HG03095 (cell line): ENCODE measurements at regions not wholly inside any gene's neighbourhood (a gene's known extent, or its start where the extent isn't known, plus 50 kb on each side); places are given as distances from the start of the nearest gene placed in this dataset.
"Not testable (repeated sequence)": the region's sequence is repeated elsewhere in the genome, so short reads cannot be mapped to it uniquely, and the experiment has no call there.

Experiments
- ATAC-seq: cut with Tn5 transposase; IDR thresholded peaks from one replicate; pipeline ENCODE4 v1.9.1; 2021; ENCODE audit warnings: moderate library complexity; ENCODE audit not compliant: unreplicated experiment

DNA sequence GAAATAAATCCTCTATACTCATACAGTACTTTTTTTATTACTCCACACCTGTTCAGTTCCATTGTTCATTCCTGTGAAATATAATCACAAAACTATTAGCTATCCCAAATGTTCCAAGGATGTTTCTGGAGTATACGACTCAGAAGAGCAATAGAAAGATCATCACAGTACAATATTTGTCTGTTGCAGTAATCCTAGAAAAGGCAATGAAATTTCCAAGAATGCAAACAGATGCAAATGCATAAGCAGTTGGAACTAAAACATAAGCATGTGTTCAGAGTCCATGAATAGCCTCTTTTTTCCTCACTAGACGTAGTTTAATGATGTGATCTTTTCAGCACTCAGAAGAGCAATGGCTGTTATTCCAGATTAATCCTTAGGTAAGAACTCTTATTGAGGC lies 55.2 kb downstream of the RTL3 start:
- no peak for ATAC-seq

DNA sequence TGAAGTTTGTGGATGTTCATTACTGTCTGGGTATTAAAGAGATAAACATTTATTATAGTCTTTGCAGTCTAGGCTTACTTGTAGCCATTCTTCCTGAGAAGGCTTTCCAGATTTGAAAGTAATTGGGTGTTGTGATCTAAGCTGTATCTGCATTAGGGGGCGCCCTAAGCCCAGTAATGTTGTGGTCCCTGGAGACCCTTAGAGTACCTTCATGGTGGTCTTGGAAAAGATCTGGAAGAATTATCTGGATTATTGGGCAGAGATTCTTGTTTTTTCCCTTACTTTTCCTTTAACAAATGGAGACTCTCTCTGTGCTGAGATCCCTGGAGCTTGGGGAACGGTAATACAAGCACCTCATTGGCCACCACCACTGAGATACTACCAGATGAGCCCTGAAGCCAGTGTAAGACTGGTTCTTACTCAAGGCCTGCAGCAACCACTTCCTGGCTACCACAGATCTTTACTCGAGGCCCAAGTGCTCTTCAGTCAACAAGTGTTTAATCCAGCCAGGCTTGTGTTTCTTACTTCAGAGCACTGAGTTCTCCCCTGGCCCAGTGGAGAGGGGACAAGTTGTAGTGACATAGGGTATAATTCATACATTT lies 63.1 kb downstream of the RTL3 start:
- no peak for ATAC-seq

DNA sequence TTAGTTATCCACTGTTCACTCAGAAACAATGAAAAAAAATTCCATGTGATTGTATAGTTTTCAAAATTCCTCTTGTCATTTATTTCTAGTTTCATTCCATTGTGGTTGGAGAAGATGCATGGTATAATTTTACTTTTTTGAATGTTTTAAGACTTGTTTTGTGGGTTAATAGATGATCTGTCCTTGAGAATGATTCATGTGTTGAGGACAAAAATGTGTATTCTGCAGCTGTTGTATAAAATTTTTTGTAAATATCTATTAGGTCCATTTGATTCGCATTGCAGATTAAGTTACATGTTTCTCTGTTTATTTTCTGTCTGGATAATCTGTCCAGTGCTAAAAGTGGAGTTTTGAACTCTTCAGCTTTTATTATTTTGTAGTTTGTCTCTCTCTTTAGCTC lies 65.4 kb downstream of the RTL3 start:
- no peak for ATAC-seq

DNA sequence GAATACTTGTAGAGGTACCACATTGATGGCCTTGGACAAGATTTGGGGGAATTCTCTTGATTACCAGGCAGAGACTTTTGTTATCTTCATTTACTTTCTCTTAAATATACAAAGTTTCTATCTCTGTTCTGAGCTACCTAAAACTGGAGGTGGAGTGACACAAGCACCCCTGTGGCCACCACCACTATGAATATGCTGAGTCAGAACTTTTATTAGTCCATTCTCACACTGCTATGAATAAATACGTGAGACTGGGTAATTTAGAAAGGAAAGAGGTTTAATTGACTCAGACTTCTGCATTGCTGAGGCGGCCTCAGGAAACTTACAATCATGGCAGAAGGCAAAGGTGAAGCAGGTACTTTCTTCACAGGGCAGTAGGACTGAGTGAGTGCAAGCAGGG lies 67.1 kb downstream of the RTL3 start:
- no peak for ATAC-seq

DNA sequence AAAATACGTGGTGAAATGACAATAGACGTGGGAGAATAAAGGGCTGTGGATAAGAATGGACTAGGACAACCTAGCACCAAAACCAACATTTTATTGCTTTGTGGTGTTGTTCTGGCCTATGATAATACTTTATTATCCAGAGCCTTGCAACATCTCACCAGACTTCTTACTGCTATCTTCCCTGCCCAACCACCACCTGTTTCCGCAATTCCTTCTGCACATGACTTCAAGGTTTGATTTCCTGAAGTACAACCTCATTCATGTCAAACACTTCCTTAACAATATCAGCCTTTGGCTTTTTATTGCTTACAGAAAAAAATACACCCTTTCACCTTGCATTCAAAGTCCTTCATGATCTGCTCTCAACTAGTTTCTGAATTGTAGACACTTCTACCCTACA lies 84.8 kb downstream of the RTL3 start:
- no peak for ATAC-seq

DNA sequence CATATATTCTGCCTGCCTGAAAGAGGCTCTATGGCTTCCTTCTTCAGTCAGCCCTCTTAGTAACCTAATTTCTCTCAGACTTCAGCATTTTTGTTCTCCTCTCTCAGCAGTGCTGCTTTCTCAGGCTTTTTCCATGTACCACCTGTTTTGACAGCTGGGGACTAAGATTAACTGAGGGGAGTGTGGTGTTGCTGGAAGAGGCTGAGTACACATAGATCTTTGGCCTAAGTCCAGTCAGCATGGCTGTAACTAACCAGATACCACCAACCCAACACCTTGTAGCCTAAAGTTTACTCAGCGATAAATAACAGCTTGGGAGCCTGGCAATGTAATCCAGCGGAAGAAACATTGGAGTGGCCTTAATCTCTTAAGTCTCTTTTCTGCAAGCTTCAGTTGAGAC lies 85.5 kb downstream of the RTL3 start:
- no peak for ATAC-seq

DNA sequence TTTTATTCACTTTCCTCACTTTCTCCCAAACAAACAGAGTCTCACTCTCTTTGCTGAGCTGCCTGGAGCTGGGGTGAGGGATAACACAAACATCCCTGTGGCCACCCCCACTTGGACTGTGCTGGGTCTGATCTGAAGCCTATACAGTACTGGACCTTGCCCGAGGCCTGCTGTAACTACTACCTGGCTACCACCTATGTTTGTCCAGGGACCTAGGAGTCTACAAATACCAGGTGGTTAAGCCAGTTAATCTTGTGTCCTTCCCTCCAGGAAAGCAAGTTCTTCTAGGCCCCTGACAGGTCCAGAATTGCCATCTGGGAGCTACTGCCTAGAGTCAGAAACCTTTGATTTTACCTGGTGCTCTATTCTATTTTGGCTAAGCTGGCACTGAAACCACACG lies 87.3 kb downstream of the RTL3 start:
- ATAC-seq = no peak

DNA sequence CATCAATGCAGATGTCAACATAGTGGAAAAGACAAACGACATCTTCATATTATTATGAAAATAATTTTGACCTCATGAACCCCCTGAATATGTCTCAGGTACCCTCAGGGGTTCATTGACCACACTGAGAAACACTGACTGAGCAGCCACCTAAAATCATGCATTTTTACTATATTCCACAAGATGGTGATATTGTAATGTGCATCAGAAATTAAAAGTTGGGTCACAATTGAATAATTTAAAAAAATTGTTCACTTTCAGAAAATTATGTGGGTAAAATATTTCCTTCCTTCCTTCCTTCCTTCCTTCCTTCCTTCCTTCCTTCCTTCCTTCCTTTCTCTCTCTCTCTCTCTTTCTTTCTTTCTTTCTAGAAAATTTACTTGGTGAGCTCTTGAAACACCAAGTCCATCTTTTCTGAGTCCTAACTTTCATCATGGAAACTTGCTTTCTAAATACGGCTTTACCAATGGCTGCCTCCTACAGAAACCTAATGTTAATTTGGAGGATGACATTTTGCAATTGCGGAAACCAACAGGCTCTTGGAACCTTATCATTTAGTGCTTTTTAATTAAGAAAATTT lies 103.6 kb downstream of the RTL3 start:
- no peak for ATAC-seq

DNA sequence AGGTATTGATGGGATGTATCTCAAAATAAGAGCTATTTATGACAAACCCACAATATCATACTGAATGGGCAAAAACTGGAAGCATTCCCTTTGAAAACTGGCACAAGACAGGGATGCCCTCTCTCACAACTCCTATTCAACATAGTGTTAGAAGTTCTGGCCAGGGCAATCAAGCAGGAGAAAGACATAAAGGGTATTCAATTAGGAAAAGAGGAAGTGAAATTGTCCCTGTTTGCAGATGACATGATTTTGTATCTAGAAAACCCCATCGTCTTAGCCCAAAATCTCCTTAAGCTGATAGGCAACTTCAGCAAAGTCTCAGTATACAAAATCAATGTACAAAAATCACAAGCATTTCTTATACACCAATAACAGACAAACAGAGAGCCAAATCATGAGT lies 106.5 kb downstream of the RTL3 start:
- not testable (repeated sequence) for ATAC-seq

DNA sequence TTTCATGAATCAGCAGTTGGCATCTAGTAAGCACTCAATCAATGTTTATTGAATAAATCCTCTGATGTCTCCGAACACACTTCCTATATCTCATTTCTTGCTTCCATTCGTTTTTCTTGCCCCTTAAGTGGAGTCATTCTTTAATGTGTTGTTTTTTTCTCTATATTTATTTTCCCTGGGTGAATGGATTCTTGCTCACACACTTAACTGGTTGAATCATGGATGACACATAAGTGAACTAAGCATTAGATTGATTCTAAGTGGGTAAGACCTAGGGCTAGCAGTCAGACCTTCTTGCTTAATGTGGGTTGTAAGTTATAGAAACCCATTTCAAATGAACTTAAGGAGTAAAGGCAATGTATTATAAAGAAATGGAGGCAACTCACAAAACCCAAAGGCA lies 111.1 kb downstream of the RTL3 start:
- no peak for ATAC-seq

DNA sequence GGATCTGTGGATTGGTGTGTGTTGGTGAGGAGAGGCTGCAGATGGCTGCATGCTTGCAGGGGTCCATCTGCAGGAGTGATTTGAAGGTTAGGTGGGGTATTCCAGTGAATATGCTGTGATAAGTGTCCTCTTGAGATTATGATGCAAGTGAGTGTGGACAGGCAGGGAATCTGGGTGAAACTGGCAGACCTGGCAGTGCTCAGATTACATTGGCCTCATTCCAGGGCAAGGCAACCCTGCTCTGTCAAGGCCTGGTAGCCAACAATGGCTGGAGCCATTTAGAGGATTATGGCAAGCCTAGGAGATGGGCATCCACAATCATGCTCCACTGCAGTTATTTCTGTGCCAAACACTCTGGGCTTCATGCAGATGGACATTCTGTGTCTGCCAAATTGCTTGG lies 113.9 kb downstream of the RTL3 start:
- no peak for ATAC-seq

DNA sequence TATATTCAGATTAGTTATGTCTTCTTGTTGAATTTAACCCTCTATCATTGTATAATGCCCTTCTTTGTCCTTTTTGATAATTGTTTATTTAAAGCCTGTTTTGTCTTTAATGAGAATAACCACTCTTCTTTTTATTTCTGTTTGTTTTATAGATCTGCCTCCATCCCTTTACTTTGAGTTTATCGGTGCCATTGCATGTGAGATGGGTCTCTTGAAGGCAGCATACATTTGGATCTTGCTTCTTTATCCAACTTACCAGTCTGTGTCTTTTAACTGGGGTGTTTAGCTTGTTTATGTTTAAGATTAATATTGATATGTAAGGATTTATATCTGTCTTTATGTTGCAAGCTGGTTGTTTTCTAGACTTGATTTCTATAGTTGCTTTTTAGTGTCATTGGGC lies 115.8 kb downstream of the RTL3 start:
- ATAC-seq = no peak

DNA sequence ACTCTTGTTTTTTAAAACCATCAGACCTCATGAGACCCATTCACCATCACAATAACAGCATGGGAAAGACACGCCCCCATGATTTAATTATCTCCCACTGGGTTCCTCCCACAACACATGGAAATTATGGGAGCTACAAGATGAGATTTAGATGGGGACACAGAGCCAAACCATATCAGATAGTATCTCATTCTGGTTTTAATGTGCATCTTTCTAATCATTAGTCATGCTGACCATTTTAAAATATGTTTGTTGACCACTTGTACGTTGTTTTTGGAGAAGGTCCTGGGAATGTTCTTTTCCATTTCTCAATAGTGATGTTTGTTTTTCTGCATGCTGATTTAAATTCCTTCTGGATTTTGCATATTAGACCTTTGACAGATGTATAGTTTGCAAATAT lies 119.0 kb downstream of the RTL3 start:
- ATAC-seq = no peak

DNA sequence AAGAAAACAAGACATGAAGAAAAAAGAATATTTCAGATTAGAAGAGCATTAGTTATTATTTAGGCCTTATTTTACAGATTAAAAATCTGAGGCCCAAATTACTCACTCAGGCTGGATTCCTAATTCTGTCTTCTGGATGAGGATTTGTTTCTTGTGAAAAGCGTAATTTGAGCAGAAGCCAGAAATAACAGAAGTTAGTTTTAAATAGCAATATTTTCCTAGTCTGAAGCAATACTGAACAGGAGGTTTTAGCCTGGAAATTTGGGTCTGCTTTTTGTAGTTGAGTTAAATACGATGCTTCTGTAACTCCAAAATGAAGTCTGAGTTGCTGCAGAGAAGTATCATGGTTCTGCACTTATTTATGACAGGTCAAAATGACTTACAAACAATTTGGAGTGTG lies 124.9 kb downstream of the RTL3 start:
- ATAC-seq = no peak

DNA sequence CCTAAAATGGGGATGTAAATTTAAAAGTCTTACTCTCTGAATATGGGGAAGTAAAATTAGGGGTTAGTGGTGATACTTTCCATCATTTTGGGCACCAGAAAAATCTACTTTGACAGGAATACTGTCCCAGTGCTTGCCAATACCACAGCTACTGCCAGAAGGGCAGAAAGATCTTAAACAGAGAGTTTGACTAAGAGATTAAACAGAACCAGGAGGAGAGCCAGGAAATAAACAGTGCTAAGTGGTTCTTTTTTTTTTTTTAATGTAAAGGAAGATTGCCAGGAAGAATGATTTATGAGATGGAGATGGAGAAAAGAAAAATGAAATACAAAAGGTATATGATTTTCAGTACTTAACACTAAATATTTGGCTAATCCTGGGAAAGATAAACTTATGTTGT lies 126.8 kb downstream of the RTL3 start:
- no peak for ATAC-seq

DNA sequence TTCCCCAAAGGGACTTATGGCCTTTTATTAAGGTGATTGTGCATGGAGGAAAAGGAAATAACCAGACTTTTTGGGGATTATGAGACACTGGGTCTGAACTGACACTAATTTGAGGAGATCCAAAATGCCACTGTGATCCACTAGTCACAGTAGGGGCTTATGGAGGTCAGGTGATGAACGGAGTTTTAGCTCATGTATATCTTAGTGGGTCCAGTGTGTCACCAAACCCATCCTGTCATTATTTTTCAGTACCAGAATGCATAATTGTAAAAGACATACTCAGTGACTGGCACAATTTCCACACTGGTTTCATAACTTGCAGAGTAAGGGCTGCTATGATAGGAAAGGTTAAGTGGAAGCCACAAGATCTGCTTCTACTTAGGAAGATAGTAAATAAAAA lies 131.3 kb downstream of the RTL3 start:
- no peak for ATAC-seq

DNA sequence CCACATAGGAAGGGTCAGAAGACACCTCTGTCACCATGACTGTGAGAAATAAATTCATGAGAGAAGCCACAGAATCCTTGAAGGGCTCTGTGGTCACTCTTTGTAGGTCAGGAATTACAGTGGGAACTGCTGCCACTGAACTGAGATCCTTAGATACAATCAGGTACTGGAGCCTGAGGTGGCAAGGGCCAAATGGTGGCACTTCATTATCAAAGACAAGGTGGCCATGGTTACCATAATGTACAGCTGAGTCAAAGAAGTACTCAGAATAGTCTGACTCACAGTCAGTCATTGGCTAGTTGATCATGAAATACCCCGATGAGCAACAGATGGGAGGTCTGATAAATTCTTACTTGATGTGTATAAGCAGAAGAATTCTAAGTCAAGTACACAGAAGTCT lies 131.9 kb downstream of the RTL3 start:
- no peak for ATAC-seq

DNA sequence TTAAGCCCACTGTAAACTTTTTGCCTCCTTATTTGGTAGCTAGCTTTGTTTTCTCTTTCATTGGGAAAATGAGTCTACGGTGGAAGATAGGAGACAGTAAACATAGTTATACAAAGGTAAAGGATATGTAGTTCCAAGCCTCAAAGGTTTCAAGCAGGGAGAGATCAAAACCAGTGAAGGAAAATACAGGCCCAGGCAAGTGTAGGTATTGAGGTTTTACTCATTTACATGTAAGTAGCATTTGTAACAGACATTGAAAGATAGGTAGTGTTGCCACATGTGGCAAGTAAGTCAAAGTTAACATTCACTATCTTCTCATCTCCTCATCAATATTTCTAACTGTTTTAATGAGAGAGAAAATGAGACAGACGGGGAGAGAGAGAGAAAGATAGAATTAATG lies 136.5 kb downstream of the RTL3 start:
- no peak for ATAC-seq

DNA sequence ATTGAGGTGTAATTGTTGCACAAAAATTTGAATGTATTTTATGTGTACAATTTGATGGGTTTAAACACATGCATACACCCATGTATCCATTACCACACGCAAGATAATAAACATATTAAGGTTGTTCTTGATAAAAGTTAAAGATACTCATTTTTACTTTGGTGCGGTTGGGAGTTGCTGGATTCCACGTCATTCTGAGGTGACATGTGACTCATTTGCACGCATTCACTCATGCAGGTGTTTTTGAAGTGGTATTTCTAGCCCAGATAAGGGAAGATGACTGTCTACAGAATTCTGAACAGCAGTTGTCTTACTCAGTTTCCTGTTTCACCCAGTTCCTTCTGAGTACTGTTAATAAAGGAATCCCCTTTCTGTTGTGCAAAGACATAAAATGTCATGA lies 142.0 kb downstream of the RTL3 start:
- peak; percentile 89 for ATAC-seq

DNA sequence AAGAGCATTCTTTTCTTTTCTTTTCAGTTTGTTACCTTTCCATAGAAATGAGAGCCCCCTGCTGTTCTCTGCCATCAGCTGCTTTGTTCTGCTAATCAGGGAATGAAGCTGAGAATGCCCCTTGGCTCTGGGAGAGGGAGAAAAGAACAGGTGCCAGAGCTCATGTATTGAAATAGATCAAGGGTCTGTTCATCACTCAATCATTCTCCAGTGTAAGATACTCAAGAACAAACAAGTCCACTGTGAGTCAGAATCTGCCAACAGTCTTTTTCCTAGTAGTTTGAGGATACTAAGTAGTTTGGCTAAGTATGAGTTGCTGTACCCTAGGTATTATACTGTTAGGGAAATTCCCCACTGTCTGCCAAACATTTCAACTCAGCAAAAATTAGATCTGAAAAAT lies 144.3 kb downstream of the RTL3 start:
- ATAC-seq = no peak

DNA sequence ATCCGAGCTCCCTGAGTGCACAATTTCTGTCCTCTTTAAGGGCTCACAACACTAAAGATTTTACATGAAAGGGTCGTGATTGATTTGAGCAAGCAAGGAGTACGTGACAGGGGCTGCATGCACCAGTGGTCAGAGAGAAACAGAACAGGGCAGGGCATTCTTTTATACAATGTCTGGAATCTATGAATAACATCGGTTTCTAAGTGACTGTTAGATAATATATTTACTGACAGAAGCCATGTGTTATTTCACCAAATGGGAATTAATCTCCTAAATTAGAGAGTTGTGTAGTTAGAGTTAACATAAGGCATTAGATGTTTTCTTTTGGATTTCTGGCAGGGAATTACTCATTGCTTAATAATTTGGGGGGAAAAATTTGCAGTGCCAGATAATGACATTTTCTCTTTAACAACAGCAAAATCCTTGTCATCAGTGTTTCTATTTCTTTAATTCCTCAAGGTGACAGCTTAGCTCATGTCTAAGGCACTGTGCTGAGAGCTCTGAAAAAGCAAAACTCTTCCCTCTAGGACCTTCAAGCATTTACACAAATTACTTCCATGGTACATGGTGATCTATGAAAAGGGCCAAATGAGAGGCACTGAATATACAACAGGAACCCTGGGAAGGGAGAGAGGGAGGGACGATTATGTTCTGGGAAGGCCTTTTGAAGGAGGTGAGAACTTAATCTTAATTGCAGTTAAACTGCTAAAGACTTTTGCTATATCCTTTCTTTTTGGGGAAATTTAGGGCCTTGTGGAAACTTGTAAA lies 145.0 kb downstream of the RTL3 start:
- ATAC-seq = no peak

DNA sequence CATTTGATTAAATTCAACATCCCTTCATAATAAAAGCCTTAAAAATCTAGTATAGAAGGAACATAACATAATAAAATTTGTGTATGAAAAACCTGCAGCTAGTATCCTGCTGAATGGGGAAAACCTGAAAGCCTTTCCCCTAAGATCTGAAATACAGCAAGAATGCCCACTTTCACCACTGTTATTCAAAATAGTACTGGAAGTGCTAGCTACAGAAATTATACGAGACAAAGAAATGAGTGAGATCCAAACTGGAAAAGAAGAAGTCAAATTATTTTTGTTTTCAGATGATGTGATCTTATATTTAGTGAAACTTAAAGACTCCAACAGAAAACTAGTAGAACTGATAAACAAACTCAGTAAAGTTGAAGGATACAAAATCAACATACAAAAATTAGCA lies 152.9 kb downstream of the RTL3 start:
- ATAC-seq = no peak

DNA sequence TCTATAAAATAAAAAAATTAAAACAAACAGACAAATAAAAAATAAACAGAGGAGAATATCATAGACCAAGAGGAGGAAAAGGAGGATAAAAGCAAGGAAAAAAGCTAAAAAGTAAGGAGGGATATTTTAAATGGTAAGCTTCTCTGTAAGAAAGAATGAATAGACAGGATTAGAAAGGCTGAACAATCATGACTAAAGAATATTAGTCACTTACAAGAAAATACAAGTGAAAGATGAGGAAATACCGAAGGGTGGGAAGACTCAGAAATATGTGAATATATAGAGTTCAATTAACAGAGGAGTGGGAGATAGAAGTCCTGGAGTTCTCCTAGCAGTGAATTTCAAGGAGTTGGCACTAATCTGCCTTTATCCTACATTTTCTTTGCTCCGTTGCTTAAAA lies 162.6 kb downstream of the RTL3 start:
- no peak for ATAC-seq
